Fibroblast of the conjunctiva (primary cell): ENCODE measurements at regions not wholly inside any gene's neighbourhood (a gene's known extent, or its start where the extent isn't known, plus 50 kb on each side); places are given as distances from the start of the nearest gene placed in this dataset.

ENCODE experiments used
- DNase-seq: peaks from one replicate; pipeline ENCODE4 v3.0.0-alpha.2; 2010; ENCODE audit warnings: low read depth

DNA sequence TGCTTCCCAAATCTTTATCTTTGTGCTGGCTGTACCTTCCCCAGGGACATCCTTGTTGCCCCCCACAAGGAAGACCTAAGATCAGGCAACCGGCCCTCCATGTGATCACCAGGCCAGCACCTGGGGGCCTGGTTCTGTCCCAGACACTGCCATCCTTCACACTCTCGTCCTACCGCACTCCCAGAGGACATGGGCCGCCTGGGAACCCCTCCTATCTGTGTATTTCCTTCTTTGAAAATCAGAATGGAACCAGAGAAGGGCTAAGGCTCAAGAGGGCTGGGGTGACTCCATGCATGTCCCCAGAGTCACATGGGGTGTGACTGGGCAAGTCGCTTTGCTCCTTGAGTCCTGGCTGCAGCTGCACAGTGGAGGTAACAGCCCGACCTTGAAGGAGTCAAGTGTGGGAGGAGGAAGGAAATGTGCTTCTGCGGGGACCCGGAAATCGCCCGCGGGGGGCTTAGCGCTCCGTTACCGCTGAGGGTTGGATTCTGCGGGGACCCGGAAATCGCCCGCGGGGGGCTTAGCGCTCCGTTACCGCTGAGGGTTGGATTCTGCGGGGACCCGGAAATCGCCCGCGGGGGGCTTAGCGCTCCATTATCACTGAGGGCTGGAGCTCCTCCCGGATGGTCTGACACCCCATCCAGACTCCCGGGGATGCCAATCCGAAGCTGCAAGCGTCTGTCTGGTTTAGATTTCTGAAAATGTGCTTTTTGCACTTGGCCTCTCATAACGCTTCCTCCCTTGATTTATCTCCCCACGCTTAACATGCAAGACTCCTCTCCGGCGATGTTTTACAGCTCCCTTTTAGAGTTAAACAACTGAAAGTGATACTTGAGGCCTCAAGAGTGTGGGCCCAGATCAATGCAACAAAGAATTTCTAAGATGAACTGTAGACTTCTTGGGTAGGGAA, 278.9 kb downstream of the NPHP4 start:
- DNase-seq = no peak

DNA sequence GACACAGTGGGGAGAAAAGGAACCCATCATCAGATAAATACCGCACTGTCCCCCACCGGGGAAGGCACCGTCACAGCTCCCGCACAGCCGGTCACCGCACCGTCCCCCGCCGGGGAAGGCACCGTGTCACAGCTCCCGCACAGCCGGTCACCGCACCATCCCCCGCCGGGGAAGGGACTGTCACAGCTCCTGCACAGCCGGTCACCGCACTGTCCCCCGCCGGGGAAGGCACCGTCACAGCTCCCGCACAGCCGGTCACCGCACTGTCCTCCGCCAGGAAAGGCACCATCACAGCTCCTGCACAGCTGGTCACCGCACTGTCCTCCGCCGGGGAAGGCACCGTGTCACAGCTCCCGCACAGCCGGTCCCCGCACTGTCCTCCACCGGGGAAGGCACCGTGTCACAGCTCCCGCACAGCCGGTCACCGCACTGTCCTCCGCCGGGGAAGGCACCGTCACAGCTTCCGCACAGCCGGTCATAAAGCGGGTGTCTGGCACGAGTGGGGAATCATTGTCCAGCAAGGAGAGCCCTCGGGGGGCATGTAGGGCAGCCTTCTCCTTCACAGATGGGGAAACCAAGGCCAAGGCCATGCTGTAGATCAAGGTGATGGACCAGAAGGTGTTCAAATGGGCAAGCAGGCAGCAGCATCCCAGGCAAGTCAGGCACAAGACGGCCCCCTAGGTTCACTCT, 280.1 kb downstream of the NPHP4 start:
- no peak for DNase-seq

DNA sequence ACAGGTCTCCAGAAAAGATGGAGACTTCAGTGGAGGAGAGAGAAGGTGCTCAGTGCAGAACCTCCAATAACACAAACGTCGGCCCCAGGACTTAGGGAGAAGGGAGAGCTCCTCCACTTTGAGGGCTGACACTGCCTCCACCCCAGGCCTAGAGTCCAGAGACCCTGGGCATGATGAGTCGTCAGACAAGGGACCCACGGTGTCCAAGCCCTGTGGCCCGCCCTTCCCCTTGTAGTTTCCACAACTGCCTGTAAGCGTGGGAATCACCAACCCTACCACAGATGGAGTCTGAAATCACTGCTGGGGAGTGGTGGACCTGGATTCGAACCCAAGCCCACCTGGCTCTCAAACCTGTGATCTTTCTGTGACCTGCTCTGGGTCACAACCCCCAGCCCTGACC, 281.1 kb downstream of the NPHP4 start:
- no peak for DNase-seq

DNA sequence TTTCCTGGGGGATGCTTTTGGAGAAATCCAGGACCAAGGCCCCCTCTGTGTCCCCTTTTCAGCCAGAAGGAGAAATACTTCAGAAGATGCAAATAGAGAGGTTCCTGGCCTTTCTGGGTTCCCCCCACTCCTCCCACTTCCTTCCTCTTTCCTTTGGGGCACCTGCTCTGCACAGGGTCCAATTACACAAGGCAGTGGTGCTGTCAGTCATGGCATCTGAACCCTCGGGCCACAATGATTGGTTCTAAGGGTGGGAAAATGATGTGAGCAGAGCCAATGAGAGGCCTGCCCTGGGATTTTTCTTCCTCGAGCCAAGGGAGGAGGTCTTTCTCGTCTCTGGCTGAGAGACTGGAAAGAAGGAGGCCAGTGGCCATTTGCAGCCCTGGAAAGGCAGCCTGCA, 282.2 kb downstream of the NPHP4 start:
- no peak for DNase-seq

DNA sequence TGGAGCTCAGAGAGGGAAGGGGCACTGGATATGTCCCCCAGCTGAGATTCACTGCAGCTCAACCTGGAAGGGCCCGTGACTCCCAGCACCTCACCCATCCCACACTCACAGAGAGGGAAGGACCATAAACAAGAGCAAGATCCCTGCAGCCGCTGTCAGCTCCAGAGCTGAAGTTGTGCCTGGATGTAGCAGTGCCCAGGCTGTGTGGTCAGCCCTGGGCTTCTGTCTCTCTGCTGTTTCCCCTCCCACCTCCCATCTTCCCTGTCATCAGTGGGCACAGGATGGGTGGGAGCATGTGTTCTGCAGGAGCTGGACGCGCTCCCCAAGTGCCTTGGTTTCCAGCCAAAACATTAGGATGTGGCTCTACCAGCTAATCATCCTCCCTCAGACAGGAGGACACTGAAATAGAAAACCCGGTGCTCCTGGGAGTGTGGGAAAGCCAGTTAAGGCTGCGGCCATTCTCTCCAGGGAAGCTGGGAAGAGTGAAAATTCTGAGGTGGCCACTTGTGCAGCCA, 282.7 kb downstream of the NPHP4 start:
- DNase-seq = no peak

DNA sequence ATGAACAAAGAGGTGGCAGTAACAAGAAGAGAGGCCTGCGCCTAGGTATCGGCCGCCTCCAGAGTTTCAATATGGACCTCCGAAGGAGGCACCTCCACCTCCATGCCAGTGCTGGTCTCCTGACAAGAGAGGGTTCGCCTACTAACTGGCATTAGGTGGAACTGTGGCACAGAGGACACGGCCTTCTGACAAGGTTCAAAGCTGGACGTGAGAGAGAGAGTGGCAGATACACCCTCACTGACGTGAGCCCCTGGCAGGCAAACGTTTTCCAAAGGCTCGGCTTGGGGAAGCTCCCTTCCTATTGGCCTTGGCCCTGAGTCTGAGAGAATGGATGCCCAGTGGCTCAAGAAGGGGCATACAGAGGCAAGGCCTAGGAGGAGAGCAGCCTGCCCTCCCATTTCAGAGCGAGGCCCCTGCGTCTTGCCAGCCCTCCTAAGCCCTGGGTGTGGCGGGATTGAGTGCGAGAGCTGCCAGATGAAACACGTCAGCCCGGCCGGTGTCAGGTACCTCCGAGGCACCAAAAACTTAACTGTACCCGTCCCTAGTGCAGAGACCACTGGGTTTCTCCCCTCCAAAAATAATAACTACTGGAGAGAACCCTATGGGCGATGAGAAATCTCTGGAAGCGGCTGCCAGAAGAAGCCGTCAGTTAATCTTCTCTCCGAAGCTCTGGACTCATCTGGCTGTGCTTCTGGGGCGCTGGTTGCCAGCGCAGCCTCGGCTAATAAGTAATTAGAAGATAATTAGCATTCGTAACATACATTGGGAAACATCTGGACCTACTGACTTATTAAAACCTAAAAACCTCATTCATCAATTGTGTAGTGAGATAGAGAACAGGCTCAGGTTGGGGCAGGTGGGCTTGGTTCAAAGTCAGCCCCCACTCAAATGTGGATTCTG, 283.6 kb downstream of the NPHP4 start:
- DNase-seq = no peak

DNA sequence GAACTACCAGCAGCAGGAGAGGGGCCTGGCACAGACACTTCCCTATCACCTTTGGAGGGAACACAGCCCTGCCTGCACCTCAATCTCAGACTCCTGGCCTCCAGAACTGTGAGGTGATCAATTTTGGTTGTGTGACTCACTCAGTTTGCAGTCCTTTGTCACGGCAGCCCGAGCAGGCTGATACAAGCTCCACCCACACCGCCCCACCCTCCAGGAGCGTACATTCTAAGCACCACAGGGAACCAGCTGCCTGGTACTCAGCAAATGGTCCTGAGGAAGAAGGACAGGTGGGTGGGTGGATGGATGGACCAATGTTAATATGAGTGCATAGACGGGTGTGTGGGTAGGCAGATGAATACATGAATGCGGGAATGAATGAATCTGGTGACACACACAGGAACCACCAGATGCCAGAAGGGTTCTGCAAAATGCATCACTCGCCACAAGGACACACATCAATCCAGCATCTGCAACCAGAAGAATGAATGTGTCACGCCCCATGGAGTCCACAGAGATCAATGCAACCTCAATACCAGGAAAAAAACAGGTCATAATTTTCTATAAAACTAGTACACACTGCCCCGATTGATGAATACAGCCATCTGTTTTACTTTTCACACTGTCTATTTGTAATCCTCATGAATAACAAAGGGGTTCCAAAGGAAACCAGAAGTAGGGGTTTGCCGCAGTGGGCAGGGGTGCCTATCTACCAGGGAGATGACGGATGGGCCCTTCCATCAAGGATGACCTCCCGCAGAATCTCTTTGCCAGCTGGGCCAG, 284.5 kb downstream of the NPHP4 start:
- no peak for DNase-seq

DNA sequence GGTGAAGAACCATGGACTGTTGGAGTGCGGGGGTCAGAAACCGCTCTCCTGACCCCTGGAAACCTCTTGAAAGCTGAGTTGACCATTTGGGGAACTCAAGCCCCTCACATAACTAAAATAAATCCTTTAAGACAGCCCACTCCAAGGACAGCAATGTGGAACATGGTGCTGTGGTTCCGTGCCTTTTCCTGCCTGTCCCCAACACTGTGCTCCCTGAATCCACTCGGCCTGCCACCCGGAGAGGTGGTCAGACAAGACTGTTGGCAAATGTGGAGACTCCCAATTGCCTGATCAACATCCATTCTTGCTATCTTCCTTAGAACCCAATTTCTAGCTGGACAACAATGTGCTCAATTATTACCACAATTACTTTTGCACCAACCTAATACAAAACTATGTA, 286.0 kb downstream of the NPHP4 start:
- DNase-seq = no peak

DNA sequence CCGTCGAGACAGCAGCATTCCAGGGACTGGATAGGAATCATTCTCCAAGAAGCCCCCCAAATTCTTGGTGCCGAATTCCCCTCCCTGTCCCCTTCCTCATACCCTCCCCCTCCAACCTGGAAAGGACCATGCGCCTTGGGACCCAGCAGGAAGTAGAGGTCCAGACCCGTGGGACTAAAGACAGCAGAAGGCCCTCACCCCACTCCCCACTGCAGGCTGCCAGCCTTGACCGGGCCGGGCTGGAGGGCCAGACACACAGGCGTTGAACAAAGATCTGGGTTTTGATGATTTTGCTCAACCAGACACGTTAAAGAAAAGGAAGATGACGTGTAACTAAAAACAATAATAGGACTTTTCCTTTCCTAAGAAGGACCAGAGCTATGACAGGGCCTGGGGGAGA, 286.5 kb downstream of the NPHP4 start:
- DNase-seq = no peak

DNA sequence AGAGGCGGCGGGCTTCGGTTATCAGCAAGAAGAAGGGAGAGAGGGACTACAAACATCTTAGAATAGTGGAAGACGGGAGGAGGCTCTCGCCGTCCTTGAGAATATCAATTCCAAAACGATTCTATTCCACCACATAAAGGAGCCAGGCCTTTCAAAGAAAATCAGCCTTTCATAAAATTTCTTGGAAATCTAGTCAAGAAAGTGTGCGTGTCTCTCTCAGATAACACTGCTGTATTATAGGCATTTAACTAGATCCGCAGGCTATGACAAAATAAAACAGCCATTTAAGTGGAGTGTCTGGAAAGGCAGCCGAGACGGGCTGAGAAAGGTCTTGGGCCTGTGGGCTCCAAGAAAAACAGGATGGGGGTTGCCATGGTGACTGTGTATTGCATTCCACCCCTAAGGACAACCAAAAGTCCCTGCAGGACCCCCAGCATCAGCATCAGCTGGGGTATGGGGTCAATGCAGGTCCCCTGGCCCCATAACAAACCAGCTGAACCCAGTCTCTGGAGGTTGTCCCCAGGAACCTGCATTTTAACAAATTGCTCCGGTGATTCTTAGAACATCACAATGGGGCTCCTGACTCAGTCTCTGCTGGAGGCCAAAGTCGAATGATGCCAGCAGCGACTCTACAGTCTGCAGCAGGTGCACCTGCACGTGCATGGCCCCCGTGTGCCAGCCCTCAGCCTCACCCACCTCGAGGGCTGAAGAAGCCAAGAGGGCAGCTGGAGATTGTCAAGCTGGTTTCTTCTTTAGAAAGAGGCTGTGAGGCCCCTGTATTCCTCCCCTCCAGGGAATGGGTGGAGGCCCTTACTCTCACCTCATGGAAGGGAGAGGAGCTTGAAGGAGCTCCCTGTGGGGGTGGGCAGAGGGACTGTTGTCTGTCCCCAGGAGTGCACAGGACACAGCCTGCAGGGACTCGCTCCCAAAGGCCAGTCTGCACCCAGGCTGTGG, 287.4 kb downstream of the NPHP4 start:
- no peak for DNase-seq

DNA sequence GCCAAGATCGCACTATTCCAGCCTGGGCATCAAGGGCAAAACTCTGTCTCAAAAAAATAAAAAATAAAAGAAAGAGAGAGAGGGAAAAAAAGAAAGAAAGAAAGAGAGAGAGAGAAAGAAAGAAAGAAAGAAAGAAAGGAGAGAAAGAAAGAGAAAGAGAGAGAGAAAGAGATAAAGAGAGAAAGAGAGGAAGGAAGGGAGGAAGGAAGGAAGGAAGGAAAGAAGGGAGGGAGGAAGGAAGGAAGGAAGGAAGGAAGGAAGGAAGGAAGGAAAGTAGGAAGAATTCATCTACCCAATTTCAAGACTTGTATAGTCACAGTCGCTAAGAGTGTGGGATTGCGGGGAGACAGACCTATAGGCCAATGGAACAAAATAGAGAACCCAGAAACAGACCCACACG, 290.6 kb downstream of the NPHP4 start:
- DNase-seq = no peak

DNA sequence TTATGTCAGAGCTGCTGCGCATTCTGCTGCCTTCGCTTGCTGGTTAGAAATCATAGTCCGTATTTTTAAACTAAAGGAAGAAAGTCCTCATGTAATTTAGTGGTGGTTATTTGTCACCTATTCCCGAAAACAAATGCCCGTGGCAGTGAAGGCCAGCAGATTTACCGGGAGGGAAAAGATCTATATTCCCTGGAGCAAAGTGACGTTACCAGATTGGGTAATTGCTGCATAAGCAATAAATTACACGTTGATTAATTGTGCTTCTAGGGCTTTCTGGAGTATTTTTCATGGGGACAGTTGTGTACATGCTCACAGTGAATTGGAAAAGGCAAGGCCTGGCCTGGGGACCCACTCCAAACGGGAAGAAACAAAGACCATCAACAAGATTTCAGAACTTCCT, 298.7 kb downstream of the NPHP4 start:
- no peak for DNase-seq

DNA sequence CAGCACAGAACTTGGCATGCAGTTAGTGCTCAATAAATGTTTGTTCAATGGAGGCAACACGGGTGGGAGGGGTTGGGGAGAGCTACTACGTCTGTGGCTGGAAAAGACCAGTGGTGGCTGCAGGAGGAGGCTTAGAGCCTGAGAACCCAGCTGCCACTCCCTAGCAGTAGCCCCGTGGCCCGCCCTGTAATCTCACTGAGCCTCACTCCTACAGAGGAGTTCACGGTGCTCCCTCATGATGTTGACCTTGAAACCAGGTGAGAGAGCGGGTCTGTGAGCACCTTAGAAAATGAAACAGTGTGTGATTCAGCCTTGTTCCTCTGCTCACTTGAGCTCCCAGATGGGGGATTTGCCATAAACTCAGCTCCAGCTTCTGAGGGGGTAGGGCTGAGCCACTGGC, 299.6 kb downstream of the NPHP4 start:
- no peak for DNase-seq

DNA sequence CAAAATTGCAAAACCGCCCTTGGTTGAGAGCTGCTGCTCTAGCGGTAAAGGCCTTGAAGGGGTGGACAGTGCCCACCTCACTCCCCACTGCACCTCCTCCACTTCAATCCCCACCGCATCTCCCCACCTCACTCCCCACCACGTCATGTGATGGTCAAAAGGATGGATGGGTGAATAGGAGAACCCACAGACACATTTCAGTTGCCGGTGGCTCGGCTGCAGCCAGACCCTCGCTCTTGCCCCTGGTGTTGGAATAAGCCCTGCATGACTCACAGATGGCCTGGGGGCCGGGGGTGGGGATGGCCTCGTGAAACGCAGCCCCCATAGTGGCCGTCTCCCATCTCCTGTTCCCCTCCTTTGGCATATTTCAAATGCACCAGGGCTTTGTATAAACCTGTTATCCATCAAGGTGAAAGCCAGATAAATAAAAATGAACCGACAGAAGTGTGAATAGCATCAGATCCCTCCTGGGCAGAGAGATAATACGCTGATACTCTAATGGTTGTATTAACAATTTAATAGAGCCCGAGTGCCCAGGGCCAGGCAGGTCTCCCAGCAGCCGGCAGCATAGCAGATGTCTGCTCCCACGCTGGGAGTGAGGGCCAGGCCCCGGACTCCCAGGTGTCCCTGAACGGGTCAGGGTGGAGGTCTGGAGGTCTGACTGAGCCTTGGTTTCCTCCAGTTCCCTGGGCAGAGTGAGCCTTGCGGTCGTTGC, 300.3 kb downstream of the NPHP4 start:
- DNase-seq = no peak

DNA sequence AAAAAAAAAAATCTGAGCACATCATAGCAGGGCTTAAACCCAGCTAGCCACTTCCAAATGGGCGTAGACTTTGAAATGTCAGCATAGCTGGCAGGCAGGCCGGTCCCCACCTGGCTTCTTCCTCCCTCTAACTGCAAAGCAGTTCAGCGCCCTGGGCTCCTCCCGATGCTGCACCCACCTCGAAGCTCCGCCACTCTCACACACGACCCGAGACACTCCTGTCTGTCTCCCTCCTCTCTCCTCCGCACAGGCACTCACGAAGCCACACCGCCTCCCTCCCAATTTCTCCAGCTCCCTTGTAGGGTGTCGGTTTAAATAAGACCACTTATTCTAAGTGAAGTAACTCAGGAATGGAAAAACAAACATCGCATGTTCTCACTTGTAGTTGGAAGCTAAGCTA, 301.3 kb downstream of the NPHP4 start:
- DNase-seq = no peak

DNA sequence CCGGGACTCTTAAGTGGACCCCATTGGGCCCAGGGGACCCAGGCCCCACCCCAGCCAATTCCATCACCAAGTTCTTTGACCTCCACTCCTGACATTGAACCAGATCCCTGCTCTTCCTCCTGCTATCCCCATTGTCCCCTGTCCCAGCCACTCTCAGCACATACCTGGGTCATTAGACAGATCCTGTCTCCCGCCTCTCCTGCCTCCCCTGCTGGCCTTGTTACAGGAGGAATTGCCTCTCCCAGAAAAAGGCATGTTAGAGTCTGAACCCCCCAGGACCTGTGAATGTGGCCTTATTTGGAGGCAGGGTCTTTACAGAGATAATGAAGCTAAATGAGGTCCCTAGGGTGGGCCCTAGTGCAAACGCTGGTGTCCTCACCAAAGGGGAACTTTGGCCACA, 301.9 kb downstream of the NPHP4 start:
- no peak for DNase-seq

DNA sequence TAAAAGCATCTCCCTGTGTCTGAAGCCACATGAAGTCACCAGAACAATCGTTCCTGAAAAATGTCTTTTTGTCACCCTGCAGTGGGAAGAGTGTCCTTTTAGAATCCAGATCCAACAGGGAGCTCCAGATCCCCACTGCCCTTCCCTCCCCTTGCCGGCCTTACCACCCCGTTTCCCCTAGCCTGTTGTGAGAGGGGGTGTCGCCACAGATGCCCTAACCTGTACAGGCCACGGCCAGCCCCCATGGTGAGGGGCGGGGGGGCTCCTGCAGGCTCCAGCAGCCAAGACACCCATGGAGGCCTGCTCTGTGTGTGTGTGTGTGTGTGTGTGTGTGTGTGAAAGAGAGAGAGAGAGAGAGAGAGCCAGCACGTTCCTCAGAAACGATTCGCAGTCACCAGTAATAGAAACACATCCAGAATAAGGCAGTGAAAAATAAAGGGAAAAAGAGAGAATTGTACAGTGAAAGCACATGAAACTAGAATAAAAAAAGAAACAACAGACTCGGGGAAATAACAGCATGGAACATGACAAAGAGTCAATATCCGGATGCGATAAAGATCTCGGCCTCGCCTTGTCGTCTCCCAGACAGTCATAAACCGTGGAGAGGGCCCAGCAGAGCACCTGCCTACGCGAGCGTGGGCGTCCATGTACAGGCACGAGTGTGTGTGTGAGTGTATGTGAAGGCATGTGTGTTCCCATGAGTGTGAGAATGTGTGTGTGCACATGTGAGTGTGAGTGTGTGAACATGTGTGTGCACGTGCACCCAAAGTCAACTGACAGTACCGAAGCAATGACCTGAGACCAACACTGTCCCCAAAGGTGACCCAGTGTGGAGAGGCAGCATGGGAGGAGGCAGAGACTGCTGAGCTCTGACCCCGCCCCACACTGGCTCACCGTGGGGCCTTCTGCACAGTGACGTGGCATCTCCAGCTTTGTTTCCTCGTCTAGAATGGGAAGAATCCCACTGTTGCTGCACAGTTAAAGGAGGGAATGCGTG, 303.8 kb downstream of the NPHP4 start:
- no peak for DNase-seq

DNA sequence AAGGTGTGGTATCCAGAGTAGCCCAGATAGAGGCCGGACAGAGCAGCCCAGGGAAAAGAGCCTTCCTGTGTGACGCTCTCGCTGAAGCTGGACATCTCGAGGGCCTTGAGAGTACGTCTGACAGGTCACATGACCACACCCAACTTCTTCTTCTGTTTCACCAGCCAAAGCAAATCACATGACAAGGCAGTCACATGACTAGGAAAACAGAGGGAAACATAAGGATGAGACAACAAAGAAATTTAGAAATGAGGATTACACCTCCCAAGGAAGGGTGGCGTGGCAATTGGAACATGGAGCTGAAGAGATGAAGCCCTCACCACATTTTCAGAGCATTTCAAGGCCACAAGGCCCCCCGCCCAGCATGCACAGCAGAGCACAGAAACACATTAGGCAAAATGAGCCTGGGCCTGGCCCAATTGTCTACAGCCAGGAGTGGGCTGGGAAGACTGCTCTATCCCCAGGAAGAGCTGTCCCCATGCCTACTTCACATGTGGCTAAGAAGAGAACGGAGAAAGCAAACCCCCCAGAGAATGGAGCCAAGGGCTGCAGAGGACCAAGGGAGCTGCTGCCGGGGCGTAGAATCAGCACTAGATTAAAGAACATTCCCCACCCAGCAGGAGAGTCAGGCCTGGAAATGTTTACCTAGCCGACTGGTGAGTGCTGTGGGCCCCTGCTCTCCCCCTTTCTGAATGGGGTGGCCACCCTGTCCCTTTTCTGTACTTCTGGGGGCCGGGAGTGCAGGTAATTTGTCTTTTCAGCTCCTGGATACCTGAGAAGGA, 305.1 kb downstream of the NPHP4 start:
- no peak for DNase-seq
